ENCODE measurements at regions not wholly inside any gene's neighbourhood (a gene's known extent, or its start where the extent isn't known, plus 50 kb on each side); places are given as distances from the start of the nearest gene placed in this dataset.

DNA sequence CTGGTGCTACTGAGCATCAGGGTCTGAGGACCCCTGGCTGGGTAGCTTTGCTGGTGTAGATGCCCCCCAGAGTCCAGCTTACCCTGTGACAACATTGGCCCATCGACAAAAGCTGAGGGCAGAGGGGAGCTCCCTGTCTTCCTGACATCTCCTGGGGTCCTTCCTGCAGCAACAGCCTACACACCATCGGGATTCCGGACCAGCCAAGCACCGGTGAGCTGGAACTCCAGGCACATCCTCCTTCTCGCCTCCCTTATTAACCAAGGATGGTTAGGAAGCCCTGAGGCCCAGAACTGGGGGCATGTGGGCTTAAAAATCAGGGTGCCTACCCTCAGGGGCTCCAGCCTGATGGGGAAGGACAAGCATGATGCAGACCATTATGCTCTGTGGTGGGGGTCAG is 658.0 kb downstream of the PTPRU start:
- DNase-seq (ENCODE audit: low read depth), result no peak

- DNase-seq (ENCODE audit: low read depth), result no peak
These were observed 657.5 kb downstream of the PTPRU start for GRCh38 chr1:29893806-29894205.

DNA sequence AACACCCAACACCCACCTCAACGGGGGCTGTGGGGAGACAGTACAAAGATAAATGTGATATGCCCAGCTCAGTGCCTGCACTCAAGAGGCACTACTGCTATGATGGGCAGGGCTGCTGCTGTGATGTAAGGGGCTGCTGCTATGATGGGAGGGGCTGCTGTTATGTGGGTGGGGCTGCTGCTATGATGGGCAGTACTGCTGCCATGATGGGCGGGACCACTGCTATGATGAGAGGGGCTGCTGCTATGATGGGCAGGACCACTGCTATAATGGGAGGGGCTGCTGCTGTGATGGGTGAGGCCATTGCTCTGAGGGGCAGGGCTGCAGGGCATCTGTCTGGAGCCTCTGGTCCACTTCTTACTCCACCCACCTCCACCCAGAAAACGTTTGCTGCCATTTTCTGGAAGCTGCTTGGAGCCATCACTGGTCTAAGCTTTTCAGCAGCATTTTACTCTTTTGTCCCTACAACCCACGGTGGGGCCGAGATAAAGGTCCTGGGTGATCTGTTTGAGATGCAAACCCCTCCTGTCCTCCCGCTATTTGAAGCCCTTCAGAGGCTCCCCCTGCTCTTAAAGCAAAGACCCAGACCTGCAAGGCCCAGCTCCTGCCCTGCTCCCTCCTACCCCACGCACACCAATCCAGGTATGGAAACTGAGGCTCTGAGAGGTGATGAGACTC is 656.9 kb downstream of the PTPRU start:
- DNase-seq (ENCODE audit: low read depth), result no peak

DNA sequence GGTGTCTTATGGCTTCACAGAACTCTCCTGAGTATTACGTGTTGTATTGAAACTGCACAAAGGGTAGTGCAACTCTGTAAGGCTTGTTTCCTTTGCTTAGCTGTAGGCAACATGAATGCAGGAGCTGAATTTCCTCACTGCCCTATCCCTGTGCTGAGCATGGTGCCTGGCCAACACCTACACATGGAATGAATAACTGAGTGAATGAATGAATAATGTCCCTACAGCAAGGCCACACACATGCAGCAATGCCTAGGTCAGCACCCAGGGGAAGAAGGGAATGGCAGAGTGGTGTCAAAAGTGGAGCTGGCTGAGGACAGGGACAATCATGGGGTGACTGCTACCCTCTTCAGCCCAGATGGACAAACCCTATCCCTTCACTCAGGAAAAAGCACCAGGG is 655.9 kb downstream of the PTPRU start:
- no peak for DNase-seq (ENCODE audit: low read depth)

- DNase-seq (ENCODE audit: low read depth), result no peak
These were observed 654.1 kb downstream of the PTPRU start for GRCh38 chr1:29890201-29890959.

DNA sequence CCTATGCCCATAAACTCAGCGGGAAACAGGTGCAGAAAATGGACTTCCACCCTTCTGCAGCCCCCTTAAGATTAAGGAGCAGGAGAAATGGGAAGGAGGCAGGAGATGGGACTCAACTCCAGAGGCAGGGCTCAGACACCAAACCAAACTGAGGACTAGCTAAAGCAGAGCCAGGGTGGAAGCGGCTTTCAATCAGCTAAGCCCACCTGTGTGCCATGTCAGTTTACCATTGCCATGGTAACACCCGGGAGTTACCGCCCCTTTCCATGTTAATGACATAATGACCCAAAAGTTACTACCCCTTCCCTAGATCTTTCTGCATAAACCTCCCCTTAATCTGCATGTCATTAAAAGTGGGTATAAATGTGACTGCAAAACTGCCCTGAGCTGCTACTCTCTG is 653.5 kb downstream of the PTPRU start:
- DNase-seq (ENCODE audit: low read depth), result no peak

DNA sequence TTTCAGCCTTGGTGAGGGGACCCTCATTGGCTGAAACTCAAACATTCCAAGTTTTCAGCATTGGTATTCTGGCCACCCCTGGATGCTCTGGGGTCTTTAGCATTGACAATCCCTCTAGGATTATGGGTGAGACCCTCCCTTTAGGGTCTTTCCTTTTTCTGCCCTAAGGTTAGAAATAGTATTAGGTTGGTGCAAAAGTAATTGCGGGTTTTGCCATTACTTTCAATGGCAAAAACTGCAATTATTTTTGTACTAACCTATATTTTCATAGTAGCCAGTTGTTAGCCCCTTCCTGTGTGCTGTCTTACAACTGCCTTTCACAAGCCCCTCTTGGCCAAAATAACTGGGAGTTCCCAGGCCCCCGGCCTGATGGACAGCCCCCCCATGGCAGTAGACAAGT is 648.4 kb downstream of the PTPRU start:
- DNase-seq (ENCODE audit: low read depth), result no peak

DNA sequence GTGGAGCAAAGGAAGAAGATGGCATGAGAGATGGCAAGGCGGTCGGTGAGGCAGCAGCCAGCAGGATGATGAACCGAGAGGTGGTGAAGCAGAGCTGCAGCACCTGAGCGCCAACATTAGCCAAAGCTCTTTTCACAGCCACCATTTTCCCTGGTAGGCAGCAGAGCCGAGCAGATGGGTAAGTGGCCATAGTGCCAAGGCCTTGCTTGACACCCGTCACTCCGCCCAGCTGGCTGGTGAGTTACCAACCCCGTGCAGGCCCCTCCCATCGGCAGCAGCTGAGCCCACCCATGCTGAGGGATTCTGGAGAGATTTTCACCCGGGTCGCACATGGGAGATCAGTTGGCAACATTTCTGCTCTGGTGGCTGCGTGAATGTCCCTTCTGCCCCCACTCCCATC is 647.7 kb downstream of the PTPRU start:
- no peak for DNase-seq (ENCODE audit: low read depth)

- DNase-seq (ENCODE audit: low read depth), result no peak
These were observed 647.1 kb downstream of the PTPRU start for GRCh38 chr1:29883411-29883832.

GRCh38 chr1:29880556-29880955 is 644.2 kb downstream of the PTPRU start:
- DNase-seq (ENCODE audit: low read depth), result no peak

DNA sequence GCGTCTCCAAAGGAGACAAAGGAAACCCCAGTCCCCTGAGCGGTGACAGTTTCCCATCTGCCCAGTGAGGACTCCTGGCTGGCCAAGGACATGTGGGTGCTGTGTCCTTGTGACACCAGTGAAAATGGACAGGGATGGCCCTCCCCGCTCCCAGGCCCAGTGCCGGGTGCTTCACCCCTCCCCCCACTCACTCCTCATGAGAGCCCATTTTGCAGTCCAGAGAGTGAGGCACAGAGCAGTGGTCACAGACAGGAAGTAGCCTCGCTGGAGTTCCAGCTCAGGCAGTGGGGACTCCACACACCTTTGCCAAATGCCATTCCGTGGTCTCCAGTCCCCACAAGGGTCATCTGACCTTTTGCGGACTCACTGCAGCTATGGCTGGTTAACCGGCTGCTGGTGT is 642.9 kb downstream of the PTPRU start:
- DNase-seq (ENCODE audit: low read depth), result no peak

GRCh38 chr1:29878501-29878900 is 642.2 kb downstream of the PTPRU start:
- DNase-seq (ENCODE audit: low read depth), result no peak

- no peak for DNase-seq (ENCODE audit: low read depth)
These were observed 640.6 kb downstream of the PTPRU start for GRCh38 chr1:29876902-29877301.

GRCh38 chr1:29876441-29876840 is 640.1 kb downstream of the PTPRU start:
- no peak for DNase-seq (ENCODE audit: low read depth)

- no peak for DNase-seq (ENCODE audit: low read depth)
These were observed 639.3 kb downstream of the PTPRU start for GRCh38 chr1:29875557-29876028.

- DNase-seq (ENCODE audit: low read depth), result no peak
These were observed 634.3 kb downstream of the PTPRU start for GRCh38 chr1:29870621-29871020.

- DNase-seq (ENCODE audit: low read depth), result no peak
These were observed 633.5 kb downstream of the PTPRU start for GRCh38 chr1:29869802-29870201.

- DNase-seq (ENCODE audit: low read depth), result no peak
These were observed 632.6 kb downstream of the PTPRU start for GRCh38 chr1:29868944-29869343.

- DNase-seq (ENCODE audit: low read depth), result no peak
These were observed 631.8 kb downstream of the PTPRU start for GRCh38 chr1:29868096-29868495.

- no peak for DNase-seq (ENCODE audit: low read depth)
These were observed 628.7 kb downstream of the PTPRU start for GRCh38 chr1:29865051-29865450.

GRCh38 chr1:29864431-29865022 is 628.2 kb downstream of the PTPRU start:
- DNase-seq (ENCODE audit: low read depth), result no peak

- DNase-seq (ENCODE audit: low read depth), result no peak
These were observed 625.6 kb downstream of the PTPRU start for GRCh38 chr1:29861922-29862321.

- DNase-seq (ENCODE audit: low read depth), result no peak
These were observed 625.1 kb downstream of the PTPRU start for GRCh38 chr1:29861446-29861845.
